Activated CD4-positive, alpha-beta T cell treated with anti-CD3 and anti-CD28 coated beads, Interleukin-10, Interleukin-2, amounts not matched to agents 100 ng/mL and 50 ng/mL, durations not matched to agents 16 hours and 8 hours (primary cell): ENCODE measurements at regions not wholly inside any gene's neighbourhood (a gene's known extent, or its start where the extent isn't known, plus 50 kb on each side); places are given as distances from the start of the nearest gene placed in this dataset.

Experiments used
- DNase-seq: peaks from one replicate; pipeline ENCODE4 v3.0.0-alpha.2; 2020

DNA sequence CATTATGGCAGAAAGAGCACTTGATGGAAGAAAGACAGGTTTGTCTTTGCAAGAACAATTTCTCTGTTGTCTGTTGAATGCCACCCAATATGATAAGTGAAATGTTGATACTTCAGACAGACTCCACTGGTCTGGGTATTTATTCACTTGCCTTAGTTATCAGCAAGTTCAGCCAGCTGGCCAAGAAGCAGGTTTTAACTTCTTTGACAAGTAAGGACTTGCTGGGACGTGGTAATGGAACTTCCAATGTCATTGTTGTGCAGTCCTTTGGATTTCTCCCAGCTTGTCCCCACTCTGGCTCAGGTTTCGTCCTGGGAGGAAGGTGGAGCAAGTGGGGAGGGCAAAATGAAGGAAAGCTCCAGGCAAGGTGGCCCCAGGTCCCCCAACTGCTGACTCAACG lies 497.4 kb downstream of the RPS24 start:
- no peak for DNase-seq

DNA sequence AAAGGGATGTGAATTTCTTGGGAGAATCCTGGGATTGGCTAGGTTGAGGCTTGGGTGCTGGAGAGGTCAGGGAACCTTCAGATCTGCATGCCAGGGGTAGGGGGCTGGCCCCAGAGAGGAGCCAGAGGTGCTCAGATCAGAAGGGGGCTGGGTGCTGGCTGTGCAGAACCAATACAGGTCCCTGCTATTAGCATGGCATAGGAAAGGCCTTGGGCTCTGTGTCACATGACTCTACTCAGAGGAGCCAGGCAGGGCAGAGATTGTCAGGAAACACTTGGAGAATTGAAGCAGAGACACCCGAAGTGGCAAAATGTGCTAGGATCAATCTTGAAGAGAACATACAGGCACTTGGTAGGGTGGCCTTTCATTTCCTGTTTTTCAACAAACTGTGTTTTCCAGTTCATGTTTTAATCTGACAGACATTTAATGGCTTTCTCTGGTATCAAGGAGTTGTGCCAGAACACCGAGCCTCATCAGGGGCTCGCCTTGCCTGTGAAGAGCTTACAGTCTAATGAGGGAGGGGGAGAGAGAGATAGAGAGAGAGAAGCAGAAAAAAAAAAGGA lies 498.9 kb downstream of the RPS24 start:
- no peak for DNase-seq

DNA sequence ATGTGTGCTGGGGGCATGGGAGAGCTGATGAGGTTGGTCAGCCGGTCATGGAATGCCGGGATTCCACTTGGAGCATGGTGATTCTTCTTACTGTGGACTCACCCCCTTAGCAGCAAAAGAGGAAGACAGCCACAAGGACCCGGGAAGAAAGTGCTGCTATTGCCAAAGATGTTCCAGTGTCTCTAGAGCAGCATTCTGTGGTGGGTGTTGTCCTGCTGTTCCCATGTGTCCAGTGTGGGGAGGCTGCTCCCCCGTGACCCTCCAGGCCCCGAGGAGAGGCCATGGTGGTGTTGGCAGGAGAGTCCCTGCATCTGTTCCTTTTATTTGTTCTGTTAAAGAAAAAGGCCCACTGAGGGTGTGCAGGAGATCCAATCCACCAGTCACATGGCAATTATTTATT lies 499.4 kb downstream of the RPS24 start:
- no peak for DNase-seq

DNA sequence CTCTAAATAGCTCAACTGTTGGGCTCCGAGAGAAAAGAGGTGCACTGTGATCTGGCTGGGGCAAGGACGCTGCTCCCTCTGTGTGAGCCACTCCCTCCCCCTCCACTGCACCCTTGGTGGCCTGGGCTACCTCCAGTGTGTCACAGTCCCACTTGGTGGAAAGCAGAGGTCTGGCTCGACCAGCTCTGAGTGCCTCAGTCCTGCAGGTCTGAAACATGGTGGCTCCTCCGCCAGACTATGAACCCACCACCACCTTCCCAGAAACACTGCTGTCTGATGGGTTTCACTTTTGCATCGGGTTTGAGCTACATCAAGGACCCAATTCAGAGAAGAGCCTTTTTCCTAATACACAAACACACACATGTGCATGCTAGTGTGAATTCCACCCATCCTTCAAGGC lies 500.1 kb downstream of the RPS24 start:
- DNase-seq = no peak

DNA sequence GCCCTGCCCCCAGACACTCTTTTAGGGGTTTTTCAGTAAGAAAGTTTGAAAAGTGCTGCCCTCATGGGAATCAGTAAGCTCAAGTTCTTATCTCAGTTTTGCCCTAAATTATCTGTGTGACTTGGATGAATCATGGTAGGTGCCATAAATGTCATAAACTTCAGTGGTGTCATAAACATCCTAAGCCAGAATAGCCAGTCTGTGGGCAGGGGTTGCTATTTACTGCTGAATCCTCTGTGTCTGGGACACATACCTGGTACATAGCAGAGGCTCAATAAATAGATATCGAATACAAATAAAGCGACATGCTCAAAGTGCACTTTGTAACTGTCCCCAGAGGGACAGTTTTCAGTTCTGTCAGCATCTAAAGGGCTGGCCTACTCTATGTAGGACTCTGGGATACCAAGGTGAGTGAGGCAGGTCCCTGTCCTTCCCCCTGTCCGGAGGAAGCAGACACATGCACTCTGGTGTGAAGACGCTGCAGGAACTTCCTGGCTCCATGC lies 502.1 kb downstream of the RPS24 start:
- DNase-seq = no peak

DNA sequence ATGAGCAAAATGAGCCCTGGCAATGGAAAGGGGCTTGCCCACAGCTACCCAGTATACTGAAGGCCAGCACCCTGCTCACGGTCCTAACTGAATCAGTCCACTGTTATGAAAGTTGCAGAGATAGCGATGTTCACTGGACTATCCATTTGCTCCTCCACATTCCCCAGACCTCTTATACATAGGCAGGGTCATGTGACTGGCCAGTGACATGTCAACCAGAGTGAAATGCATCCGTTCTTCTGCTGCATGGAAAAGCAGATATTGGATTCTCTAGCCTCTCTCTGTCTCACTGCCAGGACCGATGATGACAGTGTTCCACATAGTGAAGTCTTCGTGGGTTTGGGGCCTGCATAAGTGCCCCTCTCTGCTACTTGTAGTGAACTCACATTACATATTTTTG lies 503.4 kb downstream of the RPS24 start:
- no peak for DNase-seq

DNA sequence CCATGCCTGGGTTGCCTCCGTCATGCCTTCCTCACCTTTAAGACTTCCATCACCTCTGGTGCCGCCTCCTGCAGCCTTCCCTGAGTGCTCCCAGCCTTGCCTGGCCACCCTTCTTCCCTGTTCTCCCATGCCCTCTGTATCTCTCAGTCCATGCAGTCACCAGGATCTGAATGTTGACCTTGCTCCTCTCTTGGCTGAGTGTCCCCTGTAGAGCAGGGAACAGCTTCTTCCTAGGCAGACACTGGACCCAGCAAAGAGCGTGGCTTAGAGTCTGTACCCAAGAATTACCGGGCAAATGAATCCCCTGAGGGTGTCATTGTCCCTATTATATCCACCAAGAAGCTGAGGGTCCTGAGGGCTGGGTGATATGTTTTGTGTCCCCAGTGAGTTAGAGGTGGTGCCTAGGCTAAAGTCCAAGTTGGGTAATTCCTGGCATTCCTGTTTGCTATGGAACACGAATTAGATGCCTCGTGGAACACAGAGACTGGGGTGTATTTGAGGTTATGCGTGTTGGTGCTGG lies 505.6 kb downstream of the RPS24 start:
- DNase-seq = no peak

DNA sequence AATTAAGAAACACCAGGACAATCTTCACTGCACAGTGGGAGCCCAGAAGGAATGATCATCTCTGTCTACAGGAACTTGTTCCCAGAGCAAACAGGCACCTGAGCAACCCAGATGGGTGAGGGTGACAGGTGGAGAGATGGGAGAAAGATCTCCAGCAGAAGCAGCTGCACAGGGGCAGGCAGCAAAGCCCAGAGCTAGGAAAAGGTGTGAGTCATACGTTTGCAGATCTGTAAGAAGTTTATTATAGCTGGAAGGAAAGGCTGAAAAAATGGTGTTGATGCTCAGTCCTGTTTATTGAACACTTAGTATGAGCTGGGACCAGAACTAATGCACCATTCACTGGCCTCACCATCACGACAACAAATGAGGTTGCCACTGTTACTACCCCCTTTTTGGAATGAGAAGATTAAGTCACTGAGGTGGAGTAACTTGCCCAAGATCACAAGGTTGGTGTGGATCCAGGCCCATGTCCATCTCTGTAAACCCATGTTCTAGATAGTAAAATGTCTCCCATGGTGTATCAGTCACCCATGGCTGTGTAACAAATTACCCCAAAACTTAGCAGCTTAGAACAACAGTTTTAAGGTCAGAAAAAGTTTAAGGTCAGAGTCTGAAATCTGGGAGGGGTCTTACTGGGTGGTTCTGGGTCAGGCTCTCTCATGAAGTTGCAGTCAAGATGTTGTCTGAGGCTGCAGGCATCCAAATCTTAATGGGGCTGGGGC lies 506.9 kb downstream of the RPS24 start:
- no peak for DNase-seq

DNA sequence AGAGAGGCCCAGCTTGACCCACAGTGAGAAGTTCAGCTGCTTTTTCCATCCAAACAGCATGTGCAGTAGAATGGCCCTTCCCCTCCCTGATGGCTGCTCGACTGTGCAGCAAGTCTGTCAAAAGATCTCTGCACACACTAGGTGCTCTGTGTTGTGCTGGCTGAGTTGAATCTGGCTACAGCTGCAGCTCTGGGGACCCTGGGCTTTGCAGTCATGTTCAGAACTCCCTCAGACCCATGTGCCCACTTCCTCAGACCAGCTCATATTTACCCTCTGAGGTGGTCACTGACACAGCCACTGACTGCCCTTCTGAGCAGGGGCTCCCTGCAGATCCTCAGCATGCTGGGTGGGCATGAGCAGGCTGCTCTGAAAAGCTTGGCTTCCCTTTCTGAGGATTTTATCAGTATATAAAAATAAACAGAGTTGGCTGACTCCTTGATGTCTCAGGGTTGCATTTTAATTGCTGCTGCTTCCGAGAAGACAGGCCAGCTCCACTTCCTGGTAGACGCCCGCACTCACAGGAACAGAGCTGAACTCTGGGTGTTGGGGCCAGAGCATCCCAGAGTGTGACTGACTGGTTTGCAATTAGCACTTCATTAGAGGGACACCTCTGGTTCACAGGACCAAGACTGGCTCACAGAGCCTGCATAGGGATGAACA lies 507.9 kb downstream of the RPS24 start:
- no peak for DNase-seq

DNA sequence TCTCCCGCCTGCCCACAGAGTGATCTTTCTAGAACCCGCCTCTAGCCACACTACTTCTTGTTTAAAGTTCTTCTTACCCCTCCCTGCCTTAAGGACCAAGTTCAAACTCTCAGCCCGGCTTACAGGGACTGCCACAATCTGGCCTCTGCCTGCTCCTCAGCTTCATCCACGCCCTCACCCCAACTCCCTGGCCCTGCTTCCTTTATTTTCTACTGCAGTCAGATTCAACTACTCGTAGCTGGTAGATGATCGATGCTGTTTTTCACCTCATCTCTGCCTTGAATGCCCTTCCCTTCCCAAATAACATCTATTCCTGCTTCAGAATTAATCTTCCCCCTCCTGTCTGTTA lies 508.5 kb downstream of the RPS24 start:
- no peak for DNase-seq

DNA sequence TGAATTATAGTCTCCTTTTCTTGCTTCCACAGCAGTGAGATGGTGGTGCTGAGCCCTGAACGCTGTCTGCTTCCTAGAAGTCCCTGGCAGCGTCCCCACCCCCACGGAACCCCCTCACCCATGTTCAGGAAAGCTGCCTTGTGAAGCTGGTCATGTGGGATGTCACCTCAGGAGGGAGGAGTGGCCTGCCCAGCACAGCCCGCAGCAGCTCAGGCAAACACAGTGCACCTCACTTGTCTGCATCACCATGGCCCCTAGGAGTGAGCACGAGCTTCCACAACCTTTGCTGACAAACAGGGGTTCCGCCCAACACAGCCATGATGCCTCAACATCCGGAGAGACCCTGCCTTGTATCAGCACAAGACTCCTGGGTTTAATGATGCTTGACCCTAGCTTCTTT lies 508.9 kb downstream of the RPS24 start:
- no peak for DNase-seq

DNA sequence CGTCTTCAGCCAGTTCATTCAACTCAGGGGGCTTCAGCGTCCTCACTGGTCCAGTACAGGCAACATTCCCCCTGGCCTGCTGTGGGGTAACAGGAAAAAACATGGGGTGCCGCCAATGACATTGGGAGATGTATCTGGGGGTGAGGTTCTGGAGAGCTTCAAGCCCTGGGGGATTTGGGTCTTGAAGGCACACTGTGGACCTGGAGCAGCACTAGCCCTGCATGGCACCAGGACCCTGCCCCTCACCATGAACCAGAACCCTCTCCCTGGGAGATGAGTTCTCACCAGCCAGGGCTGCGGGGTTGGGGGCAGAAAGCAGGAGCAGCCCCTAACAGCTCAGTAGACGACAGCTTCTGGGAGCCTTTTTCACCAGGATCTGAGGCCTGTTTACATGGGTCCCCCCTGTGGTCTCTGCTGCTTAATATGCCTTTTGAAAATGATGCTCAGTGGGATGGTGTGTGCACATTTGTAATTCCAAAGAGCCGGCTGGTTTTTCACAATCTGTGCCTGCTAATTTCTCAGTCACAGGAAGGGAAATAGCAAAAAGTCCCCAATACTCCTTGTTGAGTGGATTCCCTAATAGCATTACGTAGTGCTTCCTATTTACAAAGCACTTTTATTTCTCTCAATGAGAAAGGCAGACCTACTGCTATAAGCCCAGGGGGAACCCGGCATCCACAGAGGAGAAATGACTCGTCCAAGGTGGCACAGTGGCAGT lies 509.5 kb downstream of the RPS24 start:
- DNase-seq = no peak

DNA sequence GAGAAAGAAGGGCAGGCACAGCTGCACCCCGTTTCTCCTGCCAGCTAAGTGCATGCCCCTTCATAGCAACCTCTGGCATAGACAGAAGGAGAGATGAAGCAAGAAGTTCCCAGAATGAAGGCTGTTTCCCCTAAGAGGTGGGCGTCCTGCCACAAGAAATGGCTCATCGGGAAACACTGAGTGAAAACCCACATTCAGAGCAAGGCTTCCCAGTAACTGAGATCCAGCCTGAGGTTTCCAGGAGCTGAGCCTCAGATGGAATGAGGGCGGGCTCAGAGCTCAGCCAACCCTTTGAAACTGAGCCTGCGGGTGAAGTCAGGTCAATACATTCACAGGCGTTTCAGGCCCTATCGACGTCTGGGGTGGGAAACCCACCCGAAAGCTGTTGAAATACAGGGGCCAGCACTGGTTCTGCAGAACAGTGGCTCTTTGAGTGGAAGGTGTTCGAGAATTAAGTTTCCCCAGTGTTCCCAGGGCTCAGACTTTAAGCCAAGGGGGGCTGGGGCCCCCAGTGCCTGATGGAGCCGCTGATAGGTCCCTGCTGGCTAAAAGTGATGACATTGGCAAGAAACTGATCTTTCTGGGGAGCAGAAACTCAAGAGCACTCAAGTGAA lies 510.2 kb downstream of the RPS24 start:
- no peak for DNase-seq

DNA sequence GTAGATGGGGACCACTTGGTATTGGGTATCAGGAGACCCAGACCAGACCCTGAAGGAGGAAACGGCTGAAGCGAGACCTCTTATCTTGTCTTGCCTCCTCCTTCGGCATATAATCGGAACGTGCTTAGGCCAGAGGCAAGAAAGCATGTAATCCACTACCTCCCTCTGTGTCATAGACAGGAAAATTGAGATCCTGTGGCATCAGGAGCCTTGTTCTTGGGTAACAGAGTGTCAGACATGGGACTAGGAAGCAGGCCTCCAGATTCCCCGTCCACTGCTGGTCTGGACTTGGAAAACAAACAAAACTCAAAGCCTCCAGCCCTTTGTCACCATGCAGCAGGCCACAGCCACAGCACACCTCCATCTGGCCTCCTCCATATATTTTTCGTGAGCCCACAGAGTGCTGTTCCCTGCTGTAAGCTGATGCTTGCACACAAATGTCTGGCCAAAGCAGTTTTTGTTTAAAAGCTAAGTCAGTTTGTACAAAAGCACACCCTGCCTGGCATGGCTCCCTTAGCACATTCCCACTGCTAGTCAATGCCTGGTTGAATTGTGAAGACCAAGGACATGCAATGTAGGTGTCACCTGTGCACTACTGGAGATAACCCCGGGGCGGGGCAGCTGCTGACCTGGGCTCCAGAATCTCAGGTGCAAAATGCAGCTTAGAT lies 510.9 kb downstream of the RPS24 start:
- no peak for DNase-seq

DNA sequence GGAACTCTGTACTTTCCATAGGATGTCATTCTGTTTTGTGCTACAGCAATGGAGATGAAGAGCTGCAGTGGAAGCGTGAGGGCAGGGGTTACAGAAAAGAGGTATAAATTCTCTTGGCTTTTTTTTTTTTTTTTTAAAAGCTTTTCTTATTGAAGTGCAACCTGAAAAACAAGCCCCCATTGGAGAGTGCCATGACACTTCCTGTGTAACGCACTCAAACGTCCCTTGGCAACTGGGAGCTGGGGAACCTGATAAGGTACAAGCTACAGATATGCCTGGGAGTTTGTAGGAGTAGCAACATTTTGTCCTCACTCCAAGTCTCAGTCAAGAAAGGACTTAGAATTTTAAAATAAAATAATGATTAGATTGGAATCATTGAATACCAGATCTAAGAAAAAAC lies 512.1 kb downstream of the RPS24 start:
- no peak for DNase-seq

DNA sequence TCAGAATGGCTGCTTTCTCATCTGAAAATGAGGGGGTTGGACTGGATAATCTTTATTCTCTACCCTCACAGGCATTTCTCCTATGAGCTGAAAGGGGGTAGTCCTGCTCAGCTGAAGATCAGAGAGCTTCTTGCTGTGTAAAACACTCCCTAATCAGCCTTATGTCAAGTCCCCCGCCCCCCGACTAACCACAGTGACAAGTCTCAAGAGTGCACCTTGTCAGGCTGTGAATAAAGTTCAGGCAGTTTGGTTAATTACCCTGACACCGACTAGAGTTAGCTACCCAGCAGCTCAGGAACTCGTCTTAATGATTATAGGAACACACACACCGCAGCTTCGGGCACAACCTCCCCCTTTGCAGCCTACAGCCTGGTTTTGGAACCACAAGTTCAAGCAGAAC lies 513.7 kb downstream of the RPS24 start:
- no peak for DNase-seq

DNA sequence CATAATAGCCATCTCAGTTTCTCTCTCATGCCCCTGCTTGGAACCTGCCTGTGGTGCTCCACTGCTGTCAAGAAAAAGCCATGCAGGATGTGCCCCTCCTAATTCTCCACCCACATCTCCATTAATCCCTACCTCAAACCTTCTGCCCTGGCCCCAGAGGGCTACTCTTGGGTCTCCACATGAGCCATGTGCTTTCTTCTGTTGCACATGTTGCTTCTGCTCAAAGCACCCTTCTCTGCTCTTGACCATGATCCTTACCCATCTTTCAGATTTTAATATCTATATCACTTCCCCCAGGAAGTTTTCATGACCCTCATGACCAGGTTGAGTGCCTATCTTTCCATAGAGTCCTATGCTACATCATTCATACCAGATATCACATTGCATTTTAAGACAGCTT lies 514.2 kb downstream of the RPS24 start:
- DNase-seq = no peak

DNA sequence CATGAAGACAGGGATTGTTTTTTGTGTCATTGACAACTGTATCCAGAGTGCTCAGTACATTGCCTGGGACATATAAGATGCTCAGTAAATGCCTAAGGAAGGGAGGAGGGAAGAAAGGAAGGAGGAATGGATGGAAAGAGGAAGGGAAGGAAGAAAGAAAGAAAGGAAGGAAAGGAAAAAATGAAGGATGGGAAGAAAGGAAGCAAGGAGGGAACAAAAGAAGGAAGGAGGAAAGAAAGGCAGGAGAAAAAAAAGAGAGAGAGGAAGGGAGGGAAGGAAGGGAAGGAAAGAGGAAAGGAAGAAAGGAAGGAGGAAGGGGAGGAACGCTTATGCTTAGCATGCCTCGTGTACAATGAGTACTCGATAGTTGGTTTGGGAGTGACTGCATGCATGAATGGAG lies 514.7 kb downstream of the RPS24 start:
- no peak for DNase-seq

DNA sequence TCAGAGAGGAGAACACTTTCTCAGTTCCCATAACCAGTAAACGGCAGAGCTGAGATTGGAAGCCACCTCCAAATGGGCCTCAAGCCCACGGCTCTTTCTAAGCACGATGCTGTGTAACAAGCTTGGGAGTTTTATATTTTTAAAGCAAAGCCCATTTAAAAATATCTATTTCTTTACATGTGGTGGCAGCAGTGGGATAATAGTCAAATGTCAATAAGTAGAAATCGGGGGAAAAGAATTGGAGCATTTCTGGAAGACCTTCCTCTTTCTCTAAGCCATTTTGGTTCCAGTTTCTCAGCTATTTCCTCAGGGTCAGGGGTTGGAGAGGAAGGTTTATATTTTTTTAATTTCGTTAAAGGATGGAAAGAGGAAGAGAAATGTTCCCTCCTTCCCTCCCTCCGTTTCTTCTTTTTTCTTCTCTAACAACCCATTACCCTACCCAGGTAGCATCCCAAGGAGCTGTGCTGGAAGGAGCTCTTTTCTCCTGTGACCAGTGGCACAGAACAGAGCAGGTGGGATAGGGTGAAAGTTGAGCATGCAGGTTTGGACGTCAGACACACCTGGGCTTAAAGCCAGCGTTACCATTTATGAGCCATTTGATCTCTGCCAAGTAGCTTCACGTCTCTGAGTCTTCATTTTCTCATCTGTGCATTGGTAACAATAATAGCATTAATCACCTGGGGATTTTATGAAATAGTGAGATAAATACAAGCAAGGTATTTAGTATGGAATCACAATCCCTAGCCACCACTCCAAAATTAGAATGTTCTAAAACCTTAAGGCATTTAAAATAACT lies 515.7 kb downstream of the RPS24 start:
- DNase-seq = no peak

DNA sequence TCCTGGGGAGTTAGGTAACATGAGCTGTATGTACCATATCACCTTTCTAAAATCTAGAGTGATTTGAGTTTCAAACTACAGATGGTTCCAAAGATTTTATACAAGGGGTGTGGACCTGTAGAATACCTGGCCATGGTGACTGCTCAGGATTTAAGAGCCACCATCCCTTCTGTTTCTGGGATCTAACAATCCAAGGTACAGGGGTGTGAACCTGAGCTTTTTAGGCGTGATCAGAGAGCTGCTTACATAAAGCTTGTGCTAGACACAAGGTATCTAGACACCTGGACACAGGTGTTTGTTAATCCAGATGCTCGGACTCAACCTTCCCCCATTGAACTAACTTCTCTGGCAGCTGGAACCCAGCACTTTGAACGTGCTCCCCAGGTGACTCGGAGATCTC lies 516.4 kb downstream of the RPS24 start:
- DNase-seq = no peak

DNA sequence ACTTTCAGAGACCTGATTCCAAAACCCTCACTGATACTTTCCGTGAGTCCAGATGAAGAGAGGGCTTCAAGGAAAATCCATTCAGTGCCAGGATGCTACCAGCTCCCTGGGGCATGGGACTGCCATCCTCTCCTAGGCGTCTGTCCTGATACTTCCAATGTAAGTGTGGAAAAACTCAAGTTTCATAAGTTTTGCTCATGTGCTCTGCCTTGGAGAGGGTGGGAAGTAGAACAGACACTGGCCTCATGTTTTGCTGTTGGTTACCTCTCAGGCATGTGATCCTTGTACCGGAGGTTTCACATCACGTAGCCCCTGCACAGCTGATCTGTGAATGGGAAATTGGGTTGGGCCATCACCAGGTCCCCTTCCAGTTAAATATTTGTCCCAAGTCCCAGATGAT lies 517.1 kb downstream of the RPS24 start:
- no peak for DNase-seq
